MM.1S (cell line): ENCODE measurements at regions not wholly inside any gene's neighbourhood (a gene's known extent, or its start where the extent isn't known, plus 50 kb on each side); places are given as distances from the start of the nearest gene placed in this dataset.

Source experiments
- CTCF ChIP-seq: fragments of 300-600 bp; sonication (generic); IDR thresholded peaks from 2 replicates; pipeline ENCODE4 v1.5.1; 2016; ENCODE audit warnings: antibody characterized with exemption, low read length, mixed read lengths
- EZH2 ChIP-seq: fragments of 300-600 bp; sonication (generic); optimal IDR thresholded peaks from 2 replicates; pipeline ENCODE3; 2017; ENCODE audit warnings: low read depth, mild to moderate bottlenecking, antibody characterized with exemption, low read length, mixed read lengths
- EZH2phosphoT487 ChIP-seq: fragments of 300-600 bp; sonication (generic); IDR thresholded peaks from 2 replicates; pipeline ENCODE4 v1.6.1; 2018; ENCODE audit warnings: antibody characterized with exemption, low read length

- TF ChIP-seq CTCF (no peak), EZH2 (no peak), EZH2phosphoT487 (no peak)
Observed at GRCh38 chr5:8557728-8558127, 688.8 kb downstream of the MTRR start.
